ENCODE measurements at regions not wholly inside any gene's neighbourhood (a gene's known extent, or its start where the extent isn't known, plus 50 kb on each side); places are given as distances from the start of the nearest gene placed in this dataset.

DNA sequence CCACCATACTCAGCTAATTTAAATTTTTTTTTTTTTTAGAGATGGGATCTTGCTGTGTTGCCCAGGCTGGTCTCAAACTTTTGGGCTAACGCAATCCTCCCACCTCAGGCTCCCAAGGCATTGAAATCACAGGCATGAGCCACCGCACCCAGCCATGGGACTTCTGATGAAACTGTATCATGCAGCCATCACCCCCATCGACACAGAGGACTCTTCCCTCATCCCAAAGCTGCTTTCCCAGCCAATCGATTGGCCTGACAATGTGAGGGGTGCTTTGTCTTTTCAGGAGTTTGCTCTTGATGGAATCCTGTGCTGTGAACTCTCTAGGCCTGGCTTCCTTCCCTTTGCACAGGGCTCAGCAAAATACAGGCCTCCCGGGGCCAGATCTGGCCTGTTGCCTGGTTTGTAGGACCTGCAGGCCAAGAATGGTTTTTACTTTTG lies 59.6 kb upstream of the NCOR2 start:
- peak; percentile 17 for DNase-seq

GRCh38 chr12:124625867-124626675 lies 58.7 kb upstream of the NCOR2 start:
- DNase-seq = no peak

DNA sequence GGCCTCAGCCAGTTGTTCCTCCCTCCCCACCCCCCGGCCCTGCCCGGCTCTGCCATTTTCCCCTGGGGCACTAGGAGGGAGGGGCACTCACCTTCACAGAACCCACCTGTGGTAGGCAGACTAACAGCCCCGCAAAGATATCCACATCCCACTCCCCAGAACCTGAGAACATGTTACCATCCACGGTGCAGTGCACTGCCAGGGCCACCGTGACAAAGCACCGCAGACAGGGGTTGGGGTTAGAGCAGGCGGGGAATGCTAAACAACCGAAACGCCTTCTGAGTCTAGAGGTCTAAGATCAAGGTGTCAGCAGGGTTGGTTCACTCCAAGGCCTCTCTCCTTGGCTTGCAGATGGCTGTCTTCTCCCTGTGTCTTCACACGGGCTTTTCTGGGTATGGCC lies 57.4 kb upstream of the NCOR2 start:
- DNase-seq = no peak

- no peak for DNase-seq
Measured at GRCh38 chr12:124623344-124624035, 56.1 kb upstream of the NCOR2 start.

- DNase-seq = no peak
Measured at GRCh38 chr12:124622764-124623163, 55.4 kb upstream of the NCOR2 start.

GRCh38 chr12:124622331-124622730 lies 54.9 kb upstream of the NCOR2 start:
- DNase-seq = no peak

DNA sequence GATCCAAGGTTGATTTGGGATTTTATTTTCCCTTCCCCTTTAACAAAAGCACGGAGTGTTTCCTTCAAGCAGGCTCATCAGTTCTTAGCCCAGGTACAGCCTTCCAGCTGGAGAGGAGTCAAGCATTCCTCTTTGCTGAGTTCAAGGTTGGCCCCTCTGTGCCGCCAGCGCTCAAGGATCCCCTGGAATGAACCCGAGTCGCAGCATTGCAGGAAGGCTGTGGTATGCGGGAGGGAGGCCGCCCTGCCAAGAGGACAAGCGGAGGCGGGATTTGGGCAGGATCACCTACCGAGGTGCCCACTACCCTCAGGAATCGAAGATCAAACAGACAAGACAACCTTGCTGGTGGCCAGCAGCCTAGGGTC lies 53.9 kb upstream of the NCOR2 start:
- DNase-seq = no peak

GRCh38 chr12:124620606-124621295 lies 53.3 kb upstream of the NCOR2 start:
- DNase-seq = no peak

GRCh38 chr12:124618291-124618902 lies 51.0 kb upstream of the NCOR2 start:
- no peak for DNase-seq

DNA sequence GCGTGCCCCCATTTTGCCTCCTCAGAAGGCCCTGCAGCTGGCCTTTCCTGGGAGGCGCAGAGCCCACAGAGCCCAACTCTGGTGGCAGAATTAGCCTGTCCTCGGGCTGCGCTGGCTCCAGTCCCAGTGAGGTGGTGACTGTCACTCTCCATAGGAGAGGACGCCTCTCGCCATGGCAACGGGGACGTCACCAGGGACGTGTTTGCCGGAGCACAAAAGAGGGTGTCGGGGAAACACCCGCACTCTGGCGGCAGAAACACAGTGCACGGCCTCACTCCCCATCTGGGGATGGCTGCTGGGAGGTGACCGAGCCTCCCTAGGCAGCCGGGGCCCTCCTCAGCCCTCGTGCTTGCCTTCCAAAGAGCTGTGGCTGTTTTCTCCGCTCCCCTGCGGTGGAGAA lies 50.2 kb upstream of the NCOR2 start:
- DNase-seq = peak; percentile 26

Data from NCI-H2171 treated with DMSO at 0.1 percent for 48 hours (cell line).